H1 (cell line): ENCODE measurements at regions not wholly inside any gene's neighbourhood (a gene's known extent, or its start where the extent isn't known, plus 50 kb on each side); places are given as distances from the start of the nearest gene placed in this dataset.

Experiments used
- CTCF ChIA-PET: fragments of 300-600 bp; sonication (Branson Sonifier 250); formaldehyde crosslinking; loops from one replicate; lab custom pipeline; 2021; ENCODE audit not compliant: partially characterized antibody; lab: Charles Lee
- POLR2A ChIA-PET: fragments of 300-600 bp; sonication (Branson Sonifier 250); formaldehyde crosslinking; loops from one replicate; lab custom pipeline; 2021; ENCODE audit warnings: inconsistent platforms; ENCODE audit not compliant: partially characterized antibody; lab: Charles Lee
- DNase-seq, 2 experiments: peaks; one replicate each; pipeline versions ENCODE4 v3.0.0 to v3.0.0-alpha.2; 2010 to 2022; ENCODE audit warnings: low spot score in 2 of 2, low read depth in 1 of 2, mixed read lengths in 1 of 2
- FAIRE-seq: peaks from 2 replicates; lab custom pipeline; 2011; peaks lifted over from hg19 to GRCh38; lab: Jason Lieb, UNC
- H2AFZ ChIP-seq: 2 replicates; pipeline ENCODE4 v1.8.1; 2012; ENCODE audit warnings: low read length, inconsistent platforms
- H2AK5ac ChIP-seq: 2 replicates; pipeline ENCODE4 v1.6.1; 2013; ENCODE audit warnings: low read depth, low read length
- H2BK120ac ChIP-seq: replicated peaks from 2 replicates; pipeline ENCODE3; 2013; ENCODE audit warnings: low read depth, low read length, inconsistent platforms
- H2BK12ac ChIP-seq: 2 replicates; pipeline ENCODE4 v1.6.1; 2013; ENCODE audit warnings: low read depth, low read length
- H2BK15ac ChIP-seq: 2 replicates; pipeline ENCODE4 v1.6.1; 2013; ENCODE audit warnings: low read length
- H2BK20ac ChIP-seq: 2 replicates; pipeline ENCODE4 v1.6.1; 2013; ENCODE audit warnings: low read length
- H2BK5ac ChIP-seq: 2 replicates; pipeline ENCODE4 v1.6.1; 2013; ENCODE audit warnings: low read depth, low read length
- H3K14ac ChIP-seq: 2 replicates; pipeline ENCODE4 v1.6.1; 2013; ENCODE audit warnings: inconsistent platforms; ENCODE audit not compliant: insufficient read length
- H3K18ac ChIP-seq: 2 replicates; pipeline ENCODE4 v1.6.1; 2013; ENCODE audit warnings: low read length; ENCODE audit errors: extremely low read depth
- H3K23ac ChIP-seq: 2 replicates; pipeline ENCODE4 v1.6.1; 2013; ENCODE audit warnings: inconsistent platforms; ENCODE audit not compliant: insufficient read length
- H3K23me2 ChIP-seq: 2 replicates; pipeline ENCODE4 v1.6.1; 2013; ENCODE audit warnings: low read depth, low read length
- H3K27ac ChIP-seq: 2 replicates; pipeline ENCODE4 v1.6.1; 2011; ENCODE audit warnings: low read depth, low read length, inconsistent platforms
- H3K27me3 ChIP-seq, 4 experiments: replicated peaks in 1 of 4; 1 replicate in 1 of 4; 2 replicates in 3 of 4; pipeline versions ENCODE4 v1.6.1 to v1.8.1; 2011 to 2013; ENCODE audit warnings: low read length in 3 of 4, mild to moderate bottlenecking in 3 of 4, inconsistent platforms in 2 of 4, mixed read lengths in 2 of 4, moderate library complexity in 1 of 4; ENCODE audit not compliant: control insufficient read depth in 3 of 4, insufficient read depth in 3 of 4; ENCODE audit errors: extremely low read depth in 1 of 4
- H3K36me3 ChIP-seq, 4 experiments: 2 replicates each; pipeline versions ENCODE4 v1.6.1 to v1.8.1; 2011 to 2013; ENCODE audit warnings: mild to moderate bottlenecking in 4 of 4, low read length in 3 of 4, moderate library complexity in 2 of 4, control low read depth in 1 of 4, inconsistent platforms in 1 of 4; ENCODE audit not compliant: insufficient read depth in 4 of 4, control insufficient read depth in 2 of 4
- H3K4ac ChIP-seq: replicated peaks from 2 replicates; pipeline ENCODE3; 2013; ENCODE audit warnings: low read length, low read depth, mixed read lengths, inconsistent platforms; ENCODE audit not compliant: insufficient read length
- H3K4me1 ChIP-seq, 4 experiments: replicated peaks in 1 of 4; 1 replicate in 1 of 4; 2 replicates in 3 of 4; pipeline versions ENCODE4 v1.6.1 to v1.8.1; 2011 to 2013; ENCODE audit warnings: low read length in 3 of 4, inconsistent platforms in 2 of 4, mixed read lengths in 1 of 4; ENCODE audit not compliant: insufficient read depth in 4 of 4, control insufficient read depth in 3 of 4
- H3K4me2 ChIP-seq, 2 experiments: 2 replicates each; pipeline versions ENCODE4 v1.6.1 to v1.8.1; 2011 to 2013; ENCODE audit warnings: low read depth in 2 of 2, low read length in 2 of 2, control low read depth in 1 of 2, inconsistent platforms in 1 of 2, mild to moderate bottlenecking in 1 of 2; ENCODE audit not compliant: insufficient read depth in 1 of 2
- H3K4me3 ChIP-seq, 4 experiments: fragments of 200-600, 300-600 bp in 1 of 4; sonication (generic), shearing (Covaris generic), sonication (Bioruptor Twin) in 1 of 4; 2 replicates each; pipeline versions ENCODE4 v1.5.1 to v1.8.1; 2011 to 2016; ENCODE audit warnings: low read length in 4 of 4, low read depth in 3 of 4, control low read depth in 2 of 4, inconsistent platforms in 2 of 4, mild to moderate bottlenecking in 2 of 4, mixed read lengths in 1 of 4, moderate library complexity in 1 of 4; ENCODE audit not compliant: insufficient read depth in 2 of 4; ENCODE audit errors: extremely low read depth in 1 of 4
- H3K56ac ChIP-seq: replicated peaks from 2 replicates; pipeline ENCODE3; 2013; ENCODE audit warnings: low read depth, mild to moderate bottlenecking, mixed read lengths, low read length, inconsistent platforms; ENCODE audit not compliant: insufficient read length
- H3K79me1 ChIP-seq: 2 replicates; pipeline ENCODE4 v1.6.1; 2013; ENCODE audit warnings: low read depth, low read length, control low read depth
- H3K79me2 ChIP-seq, 2 experiments: 2 replicates each; pipeline versions ENCODE4 v1.6.1 to v1.8.1; 2012 to 2013; ENCODE audit warnings: low read length in 2 of 2, mild to moderate bottlenecking in 2 of 2, inconsistent platforms in 1 of 2; ENCODE audit not compliant: insufficient read depth in 2 of 2, control insufficient read depth in 1 of 2
- H3K9ac ChIP-seq, 4 experiments: replicated peaks in 1 of 4; 1 replicate in 1 of 4; 2 replicates in 3 of 4; pipeline versions ENCODE4 v1.6.1 to v1.8.1; 2011 to 2013; ENCODE audit warnings: low read depth in 3 of 4, low read length in 3 of 4, control low read depth in 2 of 4, mild to moderate bottlenecking in 2 of 4, moderate library complexity in 2 of 4, inconsistent platforms in 1 of 4; ENCODE audit errors: extremely low read depth in 1 of 4
- H3K9me3 ChIP-seq, 2 experiments: 2 replicates each; pipeline versions ENCODE4 v1.6.1 to v1.8.1; 2012 to 2013; ENCODE audit warnings: mild to moderate bottlenecking in 2 of 2, moderate library complexity in 2 of 2, control low read depth in 1 of 2, inconsistent platforms in 1 of 2, low read depth in 1 of 2, low read length in 1 of 2, mixed read lengths in 1 of 2; ENCODE audit not compliant: insufficient read depth in 2 of 2
- H4K20me1 ChIP-seq, 2 experiments: replicated peaks in 1 of 2; 2 replicates each; pipeline versions ENCODE3 to v1.8.1; 2011 to 2013; ENCODE audit warnings: inconsistent platforms in 2 of 2, low read length in 2 of 2, mild to moderate bottlenecking in 1 of 2; ENCODE audit not compliant: insufficient read depth in 2 of 2, control insufficient read depth in 1 of 2
- H4K5ac ChIP-seq: 2 replicates; pipeline ENCODE4 v1.6.1; 2013; ENCODE audit warnings: low read length, low read depth, mixed read lengths, inconsistent platforms; ENCODE audit not compliant: insufficient read length
- H4K8ac ChIP-seq: 2 replicates; pipeline ENCODE4 v1.8.0; 2013; ENCODE audit warnings: mild to moderate bottlenecking, moderate library complexity, low read length, inconsistent platforms; ENCODE audit not compliant: insufficient read depth; ENCODE audit errors: extremely low read depth
- H4K91ac ChIP-seq: replicated peaks from 2 replicates; pipeline ENCODE3; 2013; ENCODE audit warnings: low read length, mixed read lengths, inconsistent platforms; ENCODE audit not compliant: insufficient read length
- BACH1 ChIP-seq: IDR thresholded peaks from 2 replicates; pipeline ENCODE4 v1.6.1; 2012; ENCODE audit warnings: low read length, improper control_type of control experiment
- SRF ChIP-seq: IDR thresholded peaks from 2 replicates; pipeline ENCODE4 v1.6.1; 2011; ENCODE audit warnings: mild to moderate bottlenecking, low read depth, low read length, moderate library complexity
- SUZ12 ChIP-seq: fragments of 200-600 bp; sonication (generic); IDR thresholded peaks from 2 replicates; pipeline ENCODE4 v1.6.1; 2012; ENCODE audit warnings: mild to moderate bottlenecking, inconsistent platforms, low read length, moderate library complexity, mixed read lengths
- TEAD4 ChIP-seq: IDR thresholded peaks from 2 replicates; pipeline ENCODE4 v1.6.1; 2012; ENCODE audit warnings: low read depth, low read length, inconsistent platforms, mixed read lengths
- WGBS, 2 experiments: shearing (Covaris generic) in 1 of 2; methylation state at CpG; one replicate each; pipeline versions ENCODE4 v1.1.6 to v1.1.7; 2013 to 2015; ENCODE audit warnings: low lambda C conversion rate in 2 of 2, mixed read lengths in 2 of 2, inconsistent platforms in 1 of 2, low coverage in 1 of 2, missing lambda C conversion rate in 1 of 2; ENCODE audit not compliant: insufficient replicate concordance in 2 of 2, insufficient coverage in 1 of 2, insufficient read length in 1 of 2; ENCODE audit errors: extremely low coverage in 1 of 2, missing lambda C conversion rate in 1 of 2; 5-methylcytosine and 5-hydroxymethylcytosine counted together

DNA sequence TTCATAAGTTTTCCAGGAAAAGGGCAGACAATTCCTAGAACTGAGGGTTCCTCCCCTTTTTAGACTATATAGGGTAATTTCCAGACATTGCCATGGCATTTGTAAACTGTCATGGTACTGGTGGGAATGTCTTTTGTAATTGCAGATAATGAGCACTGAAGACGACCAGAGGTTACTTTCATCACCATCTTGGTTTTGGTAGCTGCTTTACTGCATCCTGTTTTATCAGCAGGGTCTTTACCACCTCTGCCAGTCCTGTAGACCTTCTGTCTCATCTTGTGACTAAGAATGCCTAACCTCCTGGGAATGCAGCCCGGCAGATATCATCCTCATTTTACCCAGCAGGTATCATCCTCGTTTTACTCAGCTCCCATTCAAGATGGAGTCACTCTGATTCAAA, 583.9 kb upstream of the KLHL29 start:
- H3K27ac ChIP-seq = no peak overlapping the region; the same call in 1 of the 2 replicates
- no peak overlapping the region for H2BK15ac ChIP-seq
- CTCF ChIA-PET = interaction anchor here (1.1 kb wide), 1 partner anchor 270 kb away, joined by 3 read pairs; no protein-coding TSS in a partner anchor
- no peak overlapping the region for H4K91ac ChIP-seq
- FAIRE-seq = no peak
- H3K4me3 ChIP-seq = no peak overlapping the region
- TF ChIP-seq SUZ12 = no peak
- no peak for TF ChIP-seq SRF
- TF ChIP-seq TEAD4 = no peak
- TF ChIP-seq BACH1 = no peak
- no peak overlapping the region for H3K4ac ChIP-seq
- H3K4me1 ChIP-seq = peaks cover 0 to 7% (median 5%) of the 10 kb centered on the region in 4 experiments; a peak in 6 of 7 replicates
- H2AFZ ChIP-seq = no peak overlapping the region
- no peaks in the 10 kb centered on the region for H3K79me1 ChIP-seq
- POLR2A ChIA-PET = no interaction called here
- H2BK5ac ChIP-seq = no peak overlapping the region
- 0 out of 4 replicates have a peak overlapping the region, but pooled peaks of 1 of the 2 experiments have one; percentile 2 for H3K4me2 ChIP-seq
- H3K9me3 ChIP-seq = peaks cover 14 to 16% of the 10 kb centered on the region in 2 experiments; a peak in 3 of 4 replicates
- 91% methylated on average over 3 of the region's 3 CpGs; no CpG with 5 or more reads in 1 of the 2 experiments for WGBS, 2 experiments
- no peaks in the 10 kb centered on the region for H4K20me1 ChIP-seq
- no peaks in the 10 kb centered on the region for H3K23me2 ChIP-seq
- DNase-seq = no peak
- no peaks in the 10 kb centered on the region for H3K27me3 ChIP-seq
- no peak overlapping the region for H4K5ac ChIP-seq
- no peak overlapping the region for H4K8ac ChIP-seq
- no peak overlapping the region for H3K56ac ChIP-seq
- H3K79me2 ChIP-seq = no peaks in the 10 kb centered on the region
- no peak overlapping the region for H2BK20ac ChIP-seq
- H3K23ac ChIP-seq = no peak overlapping the region
- no peak overlapping the region for H2AK5ac ChIP-seq
- no peak overlapping the region for H3K18ac ChIP-seq
- no peak overlapping the region for H2BK12ac ChIP-seq
- no peak overlapping the region for H3K9ac ChIP-seq
- no peak overlapping the region for H3K14ac ChIP-seq
- H2BK120ac ChIP-seq = no peak overlapping the region
- no peaks in the 10 kb centered on the region; a peak in 1 of 8 replicates for H3K36me3 ChIP-seq
